ENCODE measurements at regions not wholly inside any gene's neighbourhood (a gene's known extent, or its start where the extent isn't known, plus 50 kb on each side); places are given as distances from the start of the nearest gene placed in this dataset.

DNA sequence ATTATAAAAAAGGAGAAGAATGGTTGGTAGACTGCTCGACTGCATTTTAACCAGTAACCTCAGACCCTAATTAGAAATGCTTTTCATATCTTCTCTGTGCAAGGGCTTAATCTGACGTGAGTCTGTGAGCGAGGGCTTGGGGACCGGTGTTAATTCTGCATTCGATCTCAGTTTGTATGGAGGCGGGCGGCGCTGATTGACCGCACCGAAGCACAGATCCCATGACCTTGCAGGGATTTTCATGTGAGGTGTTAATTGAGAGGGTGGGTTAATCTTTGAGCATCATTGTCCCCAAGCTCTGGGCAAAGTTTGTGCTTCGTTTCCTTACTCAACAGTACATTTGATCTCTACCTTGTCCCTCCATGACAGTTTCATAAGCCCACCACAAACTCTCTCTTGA is 250.9 kb downstream of the NR2F2 start:
- no peak for TF ChIP-seq YY1 (IDR thresholded peaks at IDR 0.05; ENCODE audit: low read depth)

DNA sequence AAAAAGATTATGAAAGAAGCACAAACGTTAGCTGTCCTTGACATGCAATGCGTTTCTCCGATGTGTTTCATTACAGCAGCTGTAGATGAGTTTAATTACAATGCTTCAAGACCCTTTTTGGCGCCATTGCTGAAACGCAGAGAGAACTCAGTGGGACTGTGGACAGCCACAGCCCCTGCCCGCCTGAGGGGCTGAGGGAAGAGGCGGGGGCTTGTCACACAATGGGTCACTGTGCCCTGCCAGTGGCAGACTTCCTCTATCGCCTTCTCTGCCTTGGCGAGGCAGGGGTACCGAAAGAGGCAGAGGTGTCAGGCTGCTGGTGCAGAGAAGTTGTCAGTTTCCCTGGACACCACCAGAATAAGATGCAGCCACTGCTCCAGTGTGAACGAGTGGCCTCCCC is 252.0 kb downstream of the NR2F2 start:
- no peak for TF ChIP-seq CEBPB (IDR thresholded peaks at IDR 0.05)
- TF ChIP-seq CREB1 (IDR thresholded peaks at IDR 0.05; ENCODE audit: low read depth): no peak
- no peak for TF ChIP-seq YY1 (IDR thresholded peaks at IDR 0.05; ENCODE audit: low read depth)
- no peak for TF ChIP-seq EP300 (IDR thresholded peaks at IDR 0.05; ENCODE audit: borderline replicate concordance)

DNA sequence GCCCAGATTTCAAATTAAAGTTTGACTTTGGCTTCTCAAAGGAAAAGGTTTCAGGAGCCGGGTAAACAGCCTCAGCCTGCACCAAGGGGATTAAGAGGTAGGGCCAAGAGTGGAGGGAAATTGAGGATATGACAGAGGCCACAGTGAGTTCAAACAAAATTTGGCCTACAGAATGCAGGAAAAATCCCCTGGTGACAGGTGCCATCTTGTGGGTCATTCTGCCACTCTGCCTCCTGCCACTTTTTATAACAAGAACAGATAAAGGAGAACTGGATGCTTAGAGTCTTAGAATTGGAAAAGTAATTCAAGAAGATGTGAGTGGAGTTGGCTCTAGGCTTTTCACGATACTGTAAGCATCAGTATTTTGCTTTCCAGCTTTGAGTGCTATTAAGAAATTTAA is 253.2 kb downstream of the NR2F2 start:
- no peak for TF ChIP-seq ZBTB7A (IDR thresholded peaks at IDR 0.05; ENCODE audit: low read depth)
- TF ChIP-seq FOXM1 (IDR thresholded peaks at IDR 0.05; ENCODE audit: borderline replicate concordance, low read depth): no peak
- TF ChIP-seq EP300 (IDR thresholded peaks at IDR 0.05; ENCODE audit: borderline replicate concordance): no peak

DNA sequence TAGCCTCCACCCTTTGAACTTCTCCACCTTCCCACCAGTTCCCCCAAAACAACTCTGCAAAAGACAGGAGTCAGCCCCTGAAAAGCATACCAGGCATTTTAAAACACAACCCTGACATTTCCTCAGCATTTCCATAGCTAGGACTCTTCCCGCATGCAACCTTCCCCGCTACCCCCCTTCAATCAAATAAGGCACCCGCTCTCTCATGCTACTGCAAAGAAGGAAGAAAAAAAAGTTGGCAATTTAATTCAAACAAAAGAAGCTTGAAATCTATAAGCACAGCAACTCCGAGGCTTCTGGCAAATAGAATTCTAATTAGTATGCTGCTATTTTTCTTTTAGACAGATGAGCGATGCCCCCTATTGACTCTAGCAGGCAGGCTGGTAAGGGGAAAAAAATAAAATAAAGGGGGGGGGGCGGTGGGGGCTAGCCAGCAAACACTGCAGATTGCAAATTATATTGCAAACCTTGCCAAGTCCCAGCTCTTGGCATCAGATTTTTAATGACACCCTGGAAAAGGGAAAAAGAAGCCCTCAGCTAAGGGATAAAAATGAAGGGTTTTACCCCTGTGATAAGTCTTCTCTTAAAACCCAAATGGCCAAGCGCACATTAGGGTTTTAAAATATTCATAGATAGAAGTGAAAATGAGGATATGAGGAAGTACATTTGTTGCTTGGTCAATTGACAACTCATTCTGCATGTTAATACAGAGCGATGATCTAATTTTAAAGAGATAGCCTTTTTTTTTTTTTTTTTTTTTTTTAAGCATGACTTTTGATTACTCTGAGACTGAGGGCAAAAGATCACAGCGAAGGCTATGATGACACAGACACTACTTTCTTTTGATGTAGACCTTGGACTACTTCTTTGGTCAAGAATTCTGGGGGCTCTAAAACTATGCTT is 255.2 kb downstream of the NR2F2 start:
- TF ChIP-seq FOXM1 (IDR thresholded peaks at IDR 0.05; ENCODE audit: borderline replicate concordance, low read depth) (no peak), TEAD4 (IDR thresholded peaks at IDR 0.05) (no peak), ZBTB7A (IDR thresholded peaks at IDR 0.05; ENCODE audit: low read depth) (no peak), TAF1 (IDR thresholded peaks at IDR 0.05; ENCODE audit: low read depth) (no peak), EGR1 (IDR thresholded peaks at IDR 0.05) (no peak), CEBPB (IDR thresholded peaks at IDR 0.05) (no peak), YY1 (IDR thresholded peaks at IDR 0.05; ENCODE audit: low read depth) (no peak), EP300 (IDR thresholded peaks at IDR 0.05; ENCODE audit: borderline replicate concordance) (no peak), RAD21 (IDR thresholded peaks at IDR 0.05; ENCODE audit: low read depth) (no peak), CREB1 (IDR thresholded peaks at IDR 0.05; ENCODE audit: low read depth) (no peak), TCF12 (IDR thresholded peaks at IDR 0.05; ENCODE audit: low read depth) (no peak), NFIC (IDR thresholded peaks at IDR 0.05) (no peak)
- TF ChIP-seq, protein P1, sequence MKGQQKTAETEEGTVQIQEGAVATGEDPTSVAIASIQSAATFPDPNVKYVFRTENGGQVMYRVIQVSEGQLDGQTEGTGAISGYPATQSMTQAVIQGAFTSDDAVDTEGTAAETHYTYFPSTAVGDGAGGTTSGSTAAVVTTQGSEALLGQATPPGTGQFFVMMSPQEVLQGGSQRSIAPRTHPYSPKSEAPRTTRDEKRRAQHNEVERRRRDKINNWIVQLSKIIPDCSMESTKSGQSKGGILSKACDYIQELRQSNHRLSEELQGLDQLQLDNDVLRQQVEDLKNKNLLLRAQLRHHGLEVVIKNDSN (IDR thresholded peaks at IDR 0.05): no peak
- TF ChIP-seq, protein P2, sequence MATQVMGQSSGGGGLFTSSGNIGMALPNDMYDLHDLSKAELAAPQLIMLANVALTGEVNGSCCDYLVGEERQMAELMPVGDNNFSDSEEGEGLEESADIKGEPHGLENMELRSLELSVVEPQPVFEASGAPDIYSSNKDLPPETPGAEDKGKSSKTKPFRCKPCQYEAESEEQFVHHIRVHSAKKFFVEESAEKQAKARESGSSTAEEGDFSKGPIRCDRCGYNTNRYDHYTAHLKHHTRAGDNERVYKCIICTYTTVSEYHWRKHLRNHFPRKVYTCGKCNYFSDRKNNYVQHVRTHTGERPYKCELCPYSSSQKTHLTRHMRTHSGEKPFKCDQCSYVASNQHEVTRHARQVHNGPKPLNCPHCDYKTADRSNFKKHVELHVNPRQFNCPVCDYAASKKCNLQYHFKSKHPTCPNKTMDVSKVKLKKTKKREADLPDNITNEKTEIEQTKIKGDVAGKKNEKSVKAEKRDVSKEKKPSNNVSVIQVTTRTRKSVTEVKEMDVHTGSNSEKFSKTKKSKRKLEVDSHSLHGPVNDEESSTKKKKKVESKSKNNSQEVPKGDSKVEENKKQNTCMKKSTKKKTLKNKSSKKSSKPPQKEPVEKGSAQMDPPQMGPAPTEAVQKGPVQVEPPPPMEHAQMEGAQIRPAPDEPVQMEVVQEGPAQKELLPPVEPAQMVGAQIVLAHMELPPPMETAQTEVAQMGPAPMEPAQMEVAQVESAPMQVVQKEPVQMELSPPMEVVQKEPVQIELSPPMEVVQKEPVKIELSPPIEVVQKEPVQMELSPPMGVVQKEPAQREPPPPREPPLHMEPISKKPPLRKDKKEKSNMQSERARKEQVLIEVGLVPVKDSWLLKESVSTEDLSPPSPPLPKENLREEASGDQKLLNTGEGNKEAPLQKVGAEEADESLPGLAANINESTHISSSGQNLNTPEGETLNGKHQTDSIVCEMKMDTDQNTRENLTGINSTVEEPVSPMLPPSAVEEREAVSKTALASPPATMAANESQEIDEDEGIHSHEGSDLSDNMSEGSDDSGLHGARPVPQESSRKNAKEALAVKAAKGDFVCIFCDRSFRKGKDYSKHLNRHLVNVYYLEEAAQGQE (IDR thresholded peaks at IDR 0.05; ENCODE audit: low read depth): no peak
- TF ChIP-seq, protein P3, sequence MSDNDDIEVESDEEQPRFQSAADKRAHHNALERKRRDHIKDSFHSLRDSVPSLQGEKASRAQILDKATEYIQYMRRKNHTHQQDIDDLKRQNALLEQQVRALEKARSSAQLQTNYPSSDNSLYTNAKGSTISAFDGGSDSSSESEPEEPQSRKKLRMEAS (IDR thresholded peaks at IDR 0.05): no peak

DNA sequence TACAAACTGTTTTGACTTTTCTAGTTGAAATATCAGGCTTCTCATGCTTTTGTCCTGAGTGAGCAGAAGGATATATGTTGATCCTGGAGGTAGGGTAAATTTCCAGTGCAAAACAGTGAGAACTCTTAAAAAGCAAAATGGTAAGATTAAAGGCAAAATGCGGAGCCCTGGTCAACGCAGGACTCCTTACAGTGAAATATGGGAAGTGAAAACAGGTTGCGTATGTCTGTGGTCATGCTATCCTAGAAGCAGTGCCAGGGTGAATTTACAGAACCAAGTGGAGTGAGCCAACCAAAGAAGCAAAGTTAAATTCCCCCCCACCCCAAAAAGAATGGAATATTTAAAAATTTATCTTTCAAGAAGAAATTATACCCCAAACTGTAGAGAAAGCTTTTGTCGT is 256.4 kb downstream of the NR2F2 start:
- TF ChIP-seq ZBTB7A (IDR thresholded peaks at IDR 0.05; ENCODE audit: low read depth): no peak

DNA sequence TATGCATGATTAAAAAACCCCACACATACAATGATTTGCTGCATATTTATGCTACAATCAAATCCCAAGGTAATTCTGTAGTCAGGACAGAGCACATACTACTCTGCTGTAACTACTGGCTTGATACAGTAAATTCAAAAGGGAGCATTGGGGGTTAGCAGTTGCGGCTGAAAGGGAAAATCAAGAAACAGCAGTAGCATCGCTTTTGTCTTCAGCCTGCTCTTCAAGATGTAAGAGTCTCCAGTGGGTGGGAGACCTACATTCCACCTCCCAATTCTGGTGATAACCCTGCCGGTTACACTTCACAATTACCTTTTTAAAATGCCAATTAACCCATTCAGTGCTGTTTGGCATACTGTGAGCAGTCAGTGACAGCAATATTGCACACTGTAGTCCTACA is 259.4 kb downstream of the NR2F2 start:
- TF ChIP-seq, protein P1 (IDR thresholded peaks at IDR 0.05): no peak
- no peak for TF ChIP-seq NFIC (IDR thresholded peaks at IDR 0.05)
- TF ChIP-seq TEAD4 (IDR thresholded peaks at IDR 0.05): no peak
- TF ChIP-seq ZBTB7A (IDR thresholded peaks at IDR 0.05; ENCODE audit: low read depth): no peak
- TF ChIP-seq FOXM1 (IDR thresholded peaks at IDR 0.05; ENCODE audit: borderline replicate concordance, low read depth): no peak
- TF ChIP-seq CREB1 (IDR thresholded peaks at IDR 0.05; ENCODE audit: low read depth): no peak
- TF ChIP-seq TCF12 (IDR thresholded peaks at IDR 0.05; ENCODE audit: low read depth): no peak
- no peak for TF ChIP-seq RAD21 (IDR thresholded peaks at IDR 0.05; ENCODE audit: low read depth)
- TF ChIP-seq TAF1 (IDR thresholded peaks at IDR 0.05; ENCODE audit: low read depth): no peak
- no peak for TF ChIP-seq CEBPB (IDR thresholded peaks at IDR 0.05)
- TF ChIP-seq, protein P2 (IDR thresholded peaks at IDR 0.05; ENCODE audit: low read depth): no peak
- TF ChIP-seq, protein P3 (IDR thresholded peaks at IDR 0.05): no peak
- no peak for TF ChIP-seq YY1 (IDR thresholded peaks at IDR 0.05; ENCODE audit: low read depth)
- TF ChIP-seq EGR1 (IDR thresholded peaks at IDR 0.05): no peak
- TF ChIP-seq EP300 (IDR thresholded peaks at IDR 0.05; ENCODE audit: borderline replicate concordance): no peak
